ENCODE measurements at regions not wholly inside any gene's neighbourhood (a gene's known extent, or its start where the extent isn't known, plus 50 kb on each side); places are given as distances from the start of the nearest gene placed in this dataset.

DNA sequence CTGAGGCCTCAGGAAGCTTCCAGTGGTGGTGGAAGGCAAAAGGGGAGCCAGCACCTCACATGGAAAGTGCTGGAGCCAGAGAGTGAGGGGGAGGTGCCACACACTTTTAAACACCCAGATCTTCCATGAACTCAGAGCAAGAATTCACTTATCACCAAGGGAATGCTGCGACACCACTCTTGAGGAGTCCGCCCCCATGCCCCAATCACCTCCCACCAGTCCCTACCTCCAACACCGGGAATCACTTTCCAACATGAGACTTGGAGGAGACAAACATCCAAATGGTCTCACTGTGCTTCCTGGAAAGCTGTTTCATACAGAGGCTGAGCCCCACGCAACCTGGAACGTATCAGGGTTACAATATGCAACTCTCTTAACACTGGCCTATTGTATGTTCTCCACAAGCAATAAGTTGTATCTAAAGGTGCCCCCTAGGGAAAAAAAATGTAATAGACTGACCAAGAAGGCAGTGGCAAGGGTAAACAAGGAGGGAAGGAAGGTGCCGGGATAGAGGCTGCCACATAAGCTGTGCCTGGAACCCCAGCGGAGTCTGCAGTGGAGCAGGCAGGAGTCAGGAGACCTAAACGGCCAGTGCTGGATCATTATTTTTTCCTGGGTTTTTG lies 106.7 kb upstream of the FOXF1 start:
- no peaks in the 10 kb centered on the region for H3K36me3 ChIP-seq
- H3K27ac ChIP-seq = no peak overlapping the region
- H3K4me1 ChIP-seq (ENCODE audit: control insufficient read depth in 1 of 2, insufficient read depth in 1 of 2, low read depth in 1 of 2, low read length in 1 of 2) = no peaks in the 10 kb centered on the region
- no peaks in the 10 kb centered on the region for H3K9me3 ChIP-seq
- no peak overlapping the region for H3K4me3 ChIP-seq (ENCODE audit: low read depth in 1 of 2, low read length in 1 of 2)
- TF ChIP-seq, protein P1, sequence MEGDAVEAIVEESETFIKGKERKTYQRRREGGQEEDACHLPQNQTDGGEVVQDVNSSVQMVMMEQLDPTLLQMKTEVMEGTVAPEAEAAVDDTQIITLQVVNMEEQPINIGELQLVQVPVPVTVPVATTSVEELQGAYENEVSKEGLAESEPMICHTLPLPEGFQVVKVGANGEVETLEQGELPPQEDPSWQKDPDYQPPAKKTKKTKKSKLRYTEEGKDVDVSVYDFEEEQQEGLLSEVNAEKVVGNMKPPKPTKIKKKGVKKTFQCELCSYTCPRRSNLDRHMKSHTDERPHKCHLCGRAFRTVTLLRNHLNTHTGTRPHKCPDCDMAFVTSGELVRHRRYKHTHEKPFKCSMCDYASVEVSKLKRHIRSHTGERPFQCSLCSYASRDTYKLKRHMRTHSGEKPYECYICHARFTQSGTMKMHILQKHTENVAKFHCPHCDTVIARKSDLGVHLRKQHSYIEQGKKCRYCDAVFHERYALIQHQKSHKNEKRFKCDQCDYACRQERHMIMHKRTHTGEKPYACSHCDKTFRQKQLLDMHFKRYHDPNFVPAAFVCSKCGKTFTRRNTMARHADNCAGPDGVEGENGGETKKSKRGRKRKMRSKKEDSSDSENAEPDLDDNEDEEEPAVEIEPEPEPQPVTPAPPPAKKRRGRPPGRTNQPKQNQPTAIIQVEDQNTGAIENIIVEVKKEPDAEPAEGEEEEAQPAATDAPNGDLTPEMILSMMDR (IDR thresholded peaks at IDR 0.05) = no peak
- peaks cover 28% of the 10 kb centered on the region for H3K27me3 ChIP-seq

DNA sequence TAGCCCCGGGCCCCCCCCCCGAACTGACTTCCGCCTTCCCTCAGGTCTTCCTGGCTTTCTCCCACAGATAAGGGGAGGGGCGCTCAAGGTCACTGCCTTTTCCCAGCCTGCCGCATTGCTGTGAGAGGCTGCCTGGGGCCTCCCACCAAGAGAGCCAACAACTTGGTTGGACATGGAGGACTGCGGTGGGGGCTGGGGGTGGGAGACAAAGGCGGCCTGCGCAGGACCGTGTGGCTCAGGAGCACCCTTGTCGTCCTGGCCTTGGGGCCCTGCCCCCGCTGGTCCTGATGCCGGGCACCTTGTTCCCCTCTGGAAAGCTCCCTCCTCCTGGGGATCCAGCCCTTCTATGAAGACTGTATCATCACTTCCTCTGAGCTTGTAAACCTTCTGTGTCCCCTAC lies 105.6 kb upstream of the FOXF1 start:
- TF ChIP-seq, protein P1 (IDR thresholded peaks at IDR 0.05) = no peak

DNA sequence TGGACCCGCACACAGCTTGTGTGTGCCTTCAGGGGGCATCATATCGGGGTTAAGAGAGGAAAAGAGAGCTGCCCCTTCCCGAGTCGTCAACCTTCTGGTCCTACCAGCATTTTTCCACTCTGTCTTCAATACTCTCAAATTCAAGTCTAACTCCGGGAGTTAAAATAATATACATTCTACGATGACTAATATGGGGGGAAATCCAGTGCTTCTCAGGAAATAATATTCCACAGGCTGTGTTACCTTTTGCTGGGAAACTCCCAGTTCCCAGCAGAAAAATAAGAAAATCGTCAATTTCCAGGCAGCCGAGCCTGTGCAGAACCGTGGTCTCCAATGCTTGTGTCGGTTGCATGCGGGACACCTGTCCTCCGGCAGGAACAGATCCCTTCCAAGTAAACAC lies 105.0 kb upstream of the FOXF1 start:
- no peak overlapping the region for H3K27ac ChIP-seq

More for the DNA sequence above, 105.6 kb upstream of the FOXF1 start:
- no peak overlapping the region for H3K4me3 ChIP-seq (ENCODE audit: low read depth in 1 of 2, low read length in 1 of 2)
- no peaks in the 10 kb centered on the region for H3K9me3 ChIP-seq
- H3K4me1 ChIP-seq (ENCODE audit: control insufficient read depth in 1 of 2, insufficient read depth in 1 of 2, low read depth in 1 of 2, low read length in 1 of 2) = no peaks in the 10 kb centered on the region
- peaks cover 28% of the 10 kb centered on the region for H3K27me3 ChIP-seq
- H3K27ac ChIP-seq = no peak overlapping the region
- no peaks in the 10 kb centered on the region for H3K36me3 ChIP-seq

DNA sequence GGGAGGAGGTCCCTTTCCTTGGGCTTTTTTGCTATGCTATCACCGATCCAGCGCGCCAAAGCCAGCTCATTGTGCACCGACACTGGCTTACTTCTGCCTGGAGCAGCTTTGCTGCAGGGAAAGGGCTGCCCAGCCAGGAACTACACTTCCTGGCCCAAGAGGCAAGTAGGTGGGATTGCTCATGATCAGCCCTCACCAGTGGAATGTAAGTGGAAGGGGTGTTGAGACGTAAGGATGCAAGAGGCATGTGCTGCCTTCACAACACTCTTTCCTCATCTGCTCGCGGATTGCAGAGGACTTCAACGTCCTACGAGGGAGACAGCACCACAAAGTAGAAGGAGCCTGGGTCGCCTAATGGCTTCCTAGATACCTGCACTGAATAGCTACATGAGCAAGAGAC lies 104.3 kb upstream of the FOXF1 start:
- H3K27me3 ChIP-seq = peaks cover 28% of the 10 kb centered on the region
- no peak overlapping the region for H3K27ac ChIP-seq
- no peaks in the 10 kb centered on the region for H3K9me3 ChIP-seq
- H3K4me1 ChIP-seq (ENCODE audit: control insufficient read depth in 1 of 2, insufficient read depth in 1 of 2, low read depth in 1 of 2, low read length in 1 of 2) = no peaks in the 10 kb centered on the region
- no peak overlapping the region for H3K4me3 ChIP-seq (ENCODE audit: low read depth in 1 of 2, low read length in 1 of 2)
- H3K36me3 ChIP-seq = no peaks in the 10 kb centered on the region
- TF ChIP-seq, protein P1 (IDR thresholded peaks at IDR 0.05) = no peak

More for the DNA sequence above, 105.0 kb upstream of the FOXF1 start:
- Histone ChIP-seq H3K36me3 (no peaks in the 10 kb centered on the region), H3K4me3 (ENCODE audit: low read depth in 1 of 2, low read length in 1 of 2) (no peak overlapping the region), H3K4me1 (ENCODE audit: control insufficient read depth in 1 of 2, insufficient read depth in 1 of 2, low read depth in 1 of 2, low read length in 1 of 2) (no peaks in the 10 kb centered on the region), H3K9me3 (no peaks in the 10 kb centered on the region), H3K27me3 (peaks cover 28% of the 10 kb centered on the region)
- TF ChIP-seq, protein P1 (IDR thresholded peaks at IDR 0.05) = no peak

DNA sequence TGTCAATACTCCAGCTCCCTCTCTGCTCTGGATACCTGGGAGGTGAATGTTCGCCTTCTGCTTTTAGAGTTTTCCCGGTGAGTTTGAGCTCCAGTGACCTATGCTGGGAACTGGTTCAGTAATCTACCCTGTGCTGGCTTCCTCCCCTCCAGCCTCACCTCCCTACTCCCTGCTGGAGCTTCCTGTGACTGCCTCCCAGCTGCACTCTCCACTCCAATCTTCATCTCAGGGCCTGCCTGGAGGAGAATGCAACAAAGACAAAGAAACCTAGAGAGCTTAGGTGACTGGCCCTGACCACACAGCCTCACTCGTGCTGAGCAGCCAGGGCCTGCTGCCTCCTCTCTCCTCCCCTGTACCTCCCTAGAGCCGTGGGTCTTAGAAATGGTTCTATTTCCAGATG lies 101.6 kb upstream of the FOXF1 start:
- H3K9me3 ChIP-seq = no peaks in the 10 kb centered on the region
- peaks cover 23% of the 10 kb centered on the region for H3K27me3 ChIP-seq
- no peaks in the 10 kb centered on the region for H3K4me1 ChIP-seq (ENCODE audit: control insufficient read depth in 1 of 2, insufficient read depth in 1 of 2, low read depth in 1 of 2, low read length in 1 of 2)
- H3K27ac ChIP-seq = no peak overlapping the region
- TF ChIP-seq, protein P1 (IDR thresholded peaks at IDR 0.05) = no peak
- H3K36me3 ChIP-seq = no peaks in the 10 kb centered on the region
- no peak overlapping the region for H3K4me3 ChIP-seq (ENCODE audit: low read depth in 1 of 2, low read length in 1 of 2)

Data from neutrophil (primary cell).